Left renal cortex interstitium (tissue), 4 donors: ENCODE measurements at regions not wholly inside any gene's neighbourhood (a gene's known extent, or its start where the extent isn't known, plus 50 kb on each side); places are given as distances from the start of the nearest gene placed in this dataset.

Experiments used
- DNase-seq, 4 donors: peaks; one replicate each; pipeline ENCODE4 v3.0.0-alpha.2; 2013; ENCODE audit warnings: low read depth in 4 of 4, low spot score in 2 of 4, missing footprints in 1 of 4

- DNase-seq: no peak
Observed at GRCh38 chr3:177932750-177933660, 603.2 kb upstream of the KCNMB2 start.

- DNase-seq: peak; percentile 39 to 76 (median 52)
Observed at GRCh38 chr3:177934001-177934891, 602.0 kb upstream of the KCNMB2 start.

- peak; percentile 26 to 76 (median 58) for DNase-seq
Observed at GRCh38 chr3:177935047-177935446, 601.2 kb upstream of the KCNMB2 start.

- DNase-seq: no peak
Observed at GRCh38 chr3:177936721-177937120, 599.5 kb upstream of the KCNMB2 start.

GRCh38 chr3:177942911-177943310 is 593.3 kb upstream of the KCNMB2 start:
- DNase-seq: no peak

GRCh38 chr3:177944228-177944661 is 592.0 kb upstream of the KCNMB2 start:
- DNase-seq: no peak

GRCh38 chr3:177946048-177946447 is 590.2 kb upstream of the KCNMB2 start:
- no peak for DNase-seq

- DNase-seq: no peak
Observed at GRCh38 chr3:177946497-177946896, 589.7 kb upstream of the KCNMB2 start.

- DNase-seq: no peak
Observed at GRCh38 chr3:177946936-177947335, 589.3 kb upstream of the KCNMB2 start.

- DNase-seq: no peak
Observed at GRCh38 chr3:177947901-177948300, 588.3 kb upstream of the KCNMB2 start.

- no peak for DNase-seq
Observed at GRCh38 chr3:177948716-177949425, 587.4 kb upstream of the KCNMB2 start.

- DNase-seq: no peak
Observed at GRCh38 chr3:177959188-177959587, 577.0 kb upstream of the KCNMB2 start.

- DNase-seq: no peak
Observed at GRCh38 chr3:177960014-177960413, 576.2 kb upstream of the KCNMB2 start.

- DNase-seq: no peak
Observed at GRCh38 chr3:177960722-177961121, 575.5 kb upstream of the KCNMB2 start.

- no peak for DNase-seq
Observed at GRCh38 chr3:177961784-177962183, 574.5 kb upstream of the KCNMB2 start.

- no peak for DNase-seq
Observed at GRCh38 chr3:177966493-177966892, 569.7 kb upstream of the KCNMB2 start.

- DNase-seq: no peak
Observed at GRCh38 chr3:177968891-177969290, 567.3 kb upstream of the KCNMB2 start.

- DNase-seq: no peak
Observed at GRCh38 chr3:177973241-177973840, 562.9 kb upstream of the KCNMB2 start.

- DNase-seq: no peak
Observed at GRCh38 chr3:177976241-177976640, 560.0 kb upstream of the KCNMB2 start.

- no peak for DNase-seq
Observed at GRCh38 chr3:177976866-177977265, 559.4 kb upstream of the KCNMB2 start.
